NCI-H1930 (cell line): ENCODE measurements at regions not wholly inside any gene's neighbourhood (a gene's known extent, or its start where the extent isn't known, plus 50 kb on each side); places are given as distances from the start of the nearest gene placed in this dataset.

Source experiments
- DNase-seq, 2 experiments: peaks; one replicate each; lab custom pipeline; 2025; lab: John Stamatoyannopoulos, UW

GRCh38 chr1:103250441-103250861 is 142.1 kb upstream of the COL11A1 start:
- no peak for DNase-seq

- DNase-seq = no peak
Measured at GRCh38 chr1:103248417-103249102, 140.2 kb upstream of the COL11A1 start.

GRCh38 chr1:103247517-103247916 is 139.2 kb upstream of the COL11A1 start:
- DNase-seq = no peak

GRCh38 chr1:103243481-103243880 is 135.2 kb upstream of the COL11A1 start:
- DNase-seq = no peak

GRCh38 chr1:103239034-103239433 is 130.7 kb upstream of the COL11A1 start:
- DNase-seq = no peak

- DNase-seq = no peak
Measured at GRCh38 chr1:103230061-103230460, 121.7 kb upstream of the COL11A1 start.

GRCh38 chr1:103220631-103221041 is 112.3 kb upstream of the COL11A1 start:
- no peak for DNase-seq

- no peak for DNase-seq
Measured at GRCh38 chr1:103218821-103219220, 110.5 kb upstream of the COL11A1 start.

GRCh38 chr1:103218369-103218768 is 110.0 kb upstream of the COL11A1 start:
- no peak for DNase-seq

- no peak for DNase-seq
Measured at GRCh38 chr1:103211073-103211472, 102.8 kb upstream of the COL11A1 start.

GRCh38 chr1:103208844-103209243 is 100.5 kb upstream of the COL11A1 start:
- no peak for DNase-seq

- no peak for DNase-seq
Measured at GRCh38 chr1:103199001-103199400, 90.7 kb upstream of the COL11A1 start.

- DNase-seq = no peak
Measured at GRCh38 chr1:103198076-103198475, 89.8 kb upstream of the COL11A1 start.

GRCh38 chr1:103197216-103197615 is 88.9 kb upstream of the COL11A1 start:
- no peak for DNase-seq

- no peak for DNase-seq
Measured at GRCh38 chr1:103194984-103195383, 86.7 kb upstream of the COL11A1 start.

GRCh38 chr1:103194060-103194459 is 85.7 kb upstream of the COL11A1 start:
- no peak for DNase-seq

- DNase-seq = no peak
Measured at GRCh38 chr1:103191327-103191726, 83.0 kb upstream of the COL11A1 start.

- DNase-seq = no peak
Measured at GRCh38 chr1:103190766-103191165, 82.4 kb upstream of the COL11A1 start.

- DNase-seq = no peak
Measured at GRCh38 chr1:103187673-103188072, 79.4 kb upstream of the COL11A1 start.

- no peak for DNase-seq
Measured at GRCh38 chr1:103180660-103181059, 72.3 kb upstream of the COL11A1 start.

GRCh38 chr1:103177108-103177775 is 68.9 kb upstream of the COL11A1 start:
- DNase-seq = no peak

- no peak for DNase-seq
Measured at GRCh38 chr1:103171041-103171590, 62.8 kb upstream of the COL11A1 start.

- DNase-seq = no peak
Measured at GRCh38 chr1:103170609-103171008, 62.3 kb upstream of the COL11A1 start.
